Astrocyte (in vitro differentiated cells and primary cell): ENCODE measurements at regions not wholly inside any gene's neighbourhood (a gene's known extent, or its start where the extent isn't known, plus 50 kb on each side); places are given as distances from the start of the nearest gene placed in this dataset.

Experiments used
- DNase-seq: peaks from one replicate; pipeline ENCODE4 v3.0.0-alpha.2; 2010; ENCODE audit warnings: low read depth
- FAIRE-seq: peaks from 2 replicates; lab custom pipeline; 2011; peaks lifted over from hg19 to GRCh38; lab: Jason Lieb, UNC
- H2AFZ ChIP-seq: 2 replicates; pipeline ENCODE4 v1.6.0; 2012; ENCODE audit warnings: low read depth, low read length, inconsistent platforms
- H3K27ac ChIP-seq: 2 replicates; pipeline ENCODE4 v1.5.1; 2011; ENCODE audit warnings: low read depth, low read length, inconsistent platforms
- H3K27me3 ChIP-seq: 2 replicates; pipeline ENCODE4 v1.6.0; 2011; ENCODE audit warnings: low read length, inconsistent platforms; ENCODE audit not compliant: insufficient read depth
- H3K36me3 ChIP-seq: 2 replicates; pipeline ENCODE4 v1.5.1; 2011; ENCODE audit warnings: low read length, inconsistent platforms; ENCODE audit not compliant: insufficient read depth
- H3K4me1 ChIP-seq: 2 replicates; pipeline ENCODE4 v1.5.1; 2011; ENCODE audit warnings: low read length, inconsistent platforms; ENCODE audit not compliant: insufficient read depth
- H3K4me2 ChIP-seq: 2 replicates; pipeline ENCODE4 v1.6.0; 2012; ENCODE audit warnings: low read length, inconsistent platforms
- H3K4me3 ChIP-seq: 2 replicates; pipeline ENCODE4 v1.5.1; 2011; ENCODE audit warnings: low read depth, mild to moderate bottlenecking, low read length, inconsistent platforms; ENCODE audit not compliant: insufficient read depth
- H3K79me2 ChIP-seq: 2 replicates; pipeline ENCODE4 v1.6.0; 2012; ENCODE audit warnings: mild to moderate bottlenecking, low read length, inconsistent platforms; ENCODE audit not compliant: insufficient read depth
- H3K9ac ChIP-seq: 2 replicates; pipeline ENCODE4 v1.6.0; 2012; ENCODE audit warnings: mild to moderate bottlenecking, low read length, inconsistent platforms
- H3K9me3 ChIP-seq: 2 replicates; pipeline ENCODE4 v1.5.1; 2012; ENCODE audit warnings: low read depth, mild to moderate bottlenecking, low read length, inconsistent platforms; ENCODE audit not compliant: insufficient read depth
- H4K20me1 ChIP-seq: 2 replicates; pipeline ENCODE4 v1.6.0; 2012; ENCODE audit warnings: low read length, inconsistent platforms; ENCODE audit not compliant: insufficient read depth
- H3K27ac Mint-ChIP-seq: one replicate; pipeline ENCODE4 v1.8.0; 2021; ENCODE audit warnings: mild to moderate bottlenecking, mixed read lengths; ENCODE audit not compliant: unreplicated experiment
- H3K27me3 Mint-ChIP-seq: one replicate; pipeline ENCODE4 v1.8.0; 2021; ENCODE audit warnings: low read depth, mixed read lengths; ENCODE audit not compliant: unreplicated experiment
- H3K36me3 Mint-ChIP-seq: one replicate; pipeline ENCODE4 v1.8.0; 2021; ENCODE audit warnings: low read depth, mixed read lengths; ENCODE audit not compliant: unreplicated experiment
- H3K4me1 Mint-ChIP-seq: one replicate; pipeline ENCODE4 v1.8.0; 2021; ENCODE audit warnings: low read depth, mixed read lengths; ENCODE audit not compliant: unreplicated experiment
- H3K4me3 Mint-ChIP-seq: one replicate; pipeline ENCODE4 v1.8.0; 2021; ENCODE audit warnings: mild to moderate bottlenecking, moderate library complexity, mixed read lengths; ENCODE audit not compliant: unreplicated experiment
- H3K9me3 Mint-ChIP-seq: one replicate; pipeline ENCODE4 v1.8.0; 2021; ENCODE audit warnings: mild to moderate bottlenecking, mixed read lengths; ENCODE audit not compliant: unreplicated experiment
- EZH2 ChIP-seq: IDR thresholded peaks from 2 replicates; pipeline ENCODE4 v1.6.1; 2012; ENCODE audit warnings: mild to moderate bottlenecking, low read length, inconsistent platforms; ENCODE audit not compliant: insufficient read depth
- TF ChIP-seq, protein P1 (sequence below): IDR thresholded peaks from 2 replicates; pipeline ENCODE4 v1.5.1; 2011; ENCODE audit warnings: low read depth, mild to moderate bottlenecking, inconsistent platforms, low read length, moderate library complexity; ENCODE audit not compliant: insufficient read depth

DNA sequence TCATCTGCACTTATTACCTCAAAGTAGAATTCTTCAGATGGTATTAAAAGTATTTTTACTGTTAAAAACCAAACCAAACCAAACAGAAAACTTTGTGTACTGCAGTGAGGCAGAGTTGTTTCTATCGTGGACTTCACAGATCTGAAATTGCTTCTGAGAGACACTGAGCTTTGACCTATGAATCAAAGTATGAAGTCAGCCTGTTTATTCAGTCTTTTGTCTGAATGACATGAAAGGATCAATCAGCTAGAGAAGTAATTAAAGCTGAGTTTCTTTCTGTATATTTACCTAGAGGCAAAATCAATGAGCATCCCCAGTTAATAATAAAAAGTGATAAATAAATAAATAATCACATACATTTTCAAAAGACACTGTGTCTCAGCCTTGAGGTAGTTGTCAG, 2121.0 kb downstream of the PCDH7 start:
- H3K4me1 Mint-ChIP-seq = no peaks in the 10 kb centered on the region
- Histone ChIP-seq H3K9ac (no peak overlapping the region), H3K4me2 (no peak overlapping the region), H3K27me3 (no peaks in the 10 kb centered on the region), H3K36me3 (no peaks in the 10 kb centered on the region), H3K79me2 (no peaks in the 10 kb centered on the region), H4K20me1 (no peaks in the 10 kb centered on the region), H2AFZ (no peak overlapping the region), H3K27ac (no peak overlapping the region), H3K4me3 (no peak overlapping the region), H3K4me1 (no peaks in the 10 kb centered on the region), H3K9me3 (no peaks in the 10 kb centered on the region)
- H3K9me3 Mint-ChIP-seq = no peaks in the 10 kb centered on the region
- TF ChIP-seq, protein P1, sequence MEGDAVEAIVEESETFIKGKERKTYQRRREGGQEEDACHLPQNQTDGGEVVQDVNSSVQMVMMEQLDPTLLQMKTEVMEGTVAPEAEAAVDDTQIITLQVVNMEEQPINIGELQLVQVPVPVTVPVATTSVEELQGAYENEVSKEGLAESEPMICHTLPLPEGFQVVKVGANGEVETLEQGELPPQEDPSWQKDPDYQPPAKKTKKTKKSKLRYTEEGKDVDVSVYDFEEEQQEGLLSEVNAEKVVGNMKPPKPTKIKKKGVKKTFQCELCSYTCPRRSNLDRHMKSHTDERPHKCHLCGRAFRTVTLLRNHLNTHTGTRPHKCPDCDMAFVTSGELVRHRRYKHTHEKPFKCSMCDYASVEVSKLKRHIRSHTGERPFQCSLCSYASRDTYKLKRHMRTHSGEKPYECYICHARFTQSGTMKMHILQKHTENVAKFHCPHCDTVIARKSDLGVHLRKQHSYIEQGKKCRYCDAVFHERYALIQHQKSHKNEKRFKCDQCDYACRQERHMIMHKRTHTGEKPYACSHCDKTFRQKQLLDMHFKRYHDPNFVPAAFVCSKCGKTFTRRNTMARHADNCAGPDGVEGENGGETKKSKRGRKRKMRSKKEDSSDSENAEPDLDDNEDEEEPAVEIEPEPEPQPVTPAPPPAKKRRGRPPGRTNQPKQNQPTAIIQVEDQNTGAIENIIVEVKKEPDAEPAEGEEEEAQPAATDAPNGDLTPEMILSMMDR = no peak
- no peak for TF ChIP-seq EZH2
- no peaks in the 10 kb centered on the region for H3K36me3 Mint-ChIP-seq
- no peak overlapping the region for H3K4me3 Mint-ChIP-seq
- DNase-seq (no peak), FAIRE-seq (no peak)
- no peaks in the 10 kb centered on the region for H3K27me3 Mint-ChIP-seq
- H3K27ac Mint-ChIP-seq = no peak overlapping the region

DNA sequence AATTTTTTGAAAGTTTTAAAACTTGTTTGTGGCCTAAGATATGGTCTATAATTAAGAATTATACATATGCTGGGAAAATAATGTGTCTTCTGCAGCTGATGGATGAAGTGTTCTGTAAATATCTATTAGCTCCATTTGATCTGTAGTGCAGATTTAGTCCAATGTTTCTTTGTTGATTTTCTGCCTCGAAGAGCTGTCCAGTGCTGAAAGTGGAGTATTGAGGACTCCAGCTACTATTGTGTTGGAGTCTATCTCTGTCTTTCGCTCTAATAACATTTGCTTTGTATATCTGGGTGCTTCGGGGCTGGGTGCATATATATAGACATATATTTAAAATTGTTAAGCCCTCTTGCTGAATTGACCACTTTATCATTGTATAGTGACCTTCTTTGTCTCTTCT, 2127.3 kb downstream of the PCDH7 start:
- Mint-ChIP-seq H3K27ac (no peak overlapping the region), H3K9me3 (no peaks in the 10 kb centered on the region), H3K36me3 (no peaks in the 10 kb centered on the region), H3K4me3 (no peak overlapping the region), H3K27me3 (no peaks in the 10 kb centered on the region), H3K4me1 (no peaks in the 10 kb centered on the region)
- Histone ChIP-seq H3K9ac (no peak overlapping the region), H2AFZ (no peak overlapping the region), H3K9me3 (peaks cover 3% of the 10 kb centered on the region), H3K4me3 (no peak overlapping the region), H3K27me3 (no peaks in the 10 kb centered on the region), H4K20me1 (no peaks in the 10 kb centered on the region), H3K36me3 (no peaks in the 10 kb centered on the region), H3K4me1 (no peaks in the 10 kb centered on the region), H3K4me2 (no peak overlapping the region), H3K27ac (no peak overlapping the region), H3K79me2 (no peaks in the 10 kb centered on the region)
- TF ChIP-seq, protein P1 = no peak
- no peak for TF ChIP-seq EZH2
- DNase-seq = no peak
- no peak for FAIRE-seq

DNA sequence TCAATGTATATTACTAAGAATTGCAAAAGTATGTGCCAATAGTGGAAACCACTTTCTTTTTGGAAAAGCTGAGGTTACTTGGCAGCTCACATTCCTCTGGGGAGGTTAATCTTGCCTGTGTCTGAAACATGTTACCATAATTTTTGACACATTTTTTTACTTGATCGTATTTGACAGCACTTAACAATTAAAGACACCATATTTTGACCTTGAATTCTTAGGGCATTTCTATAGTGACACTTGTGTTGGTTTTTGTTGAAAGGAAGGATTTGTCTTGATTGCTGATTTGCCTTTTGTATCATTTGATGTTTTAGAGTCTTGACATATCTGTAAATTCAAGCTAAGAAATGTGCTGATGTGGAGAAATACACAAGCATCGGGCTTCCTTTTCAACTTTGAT, 2135.5 kb downstream of the PCDH7 start:
- H3K4me3 ChIP-seq = no peak overlapping the region
- no peak overlapping the region for H3K4me3 Mint-ChIP-seq
- H3K27ac Mint-ChIP-seq = no peak overlapping the region
- no peaks in the 10 kb centered on the region for H3K27me3 Mint-ChIP-seq
- no peak overlapping the region for H3K4me2 ChIP-seq
- H3K9me3 Mint-ChIP-seq = no peaks in the 10 kb centered on the region
- H3K36me3 ChIP-seq = no peaks in the 10 kb centered on the region
- DNase-seq (no peak), FAIRE-seq (no peak)
- no peaks in the 10 kb centered on the region for H3K79me2 ChIP-seq
- H4K20me1 ChIP-seq = no peaks in the 10 kb centered on the region
- peaks cover 3% of the 10 kb centered on the region for H3K9me3 ChIP-seq
- TF ChIP-seq EZH2 = no peak
- TF ChIP-seq, protein P1 = no peak
- H3K27me3 ChIP-seq = no peaks in the 10 kb centered on the region
- H3K9ac ChIP-seq = no peak overlapping the region
- no peaks in the 10 kb centered on the region for H3K36me3 Mint-ChIP-seq
- no peaks in the 10 kb centered on the region for H3K4me1 ChIP-seq
- no peak overlapping the region for H2AFZ ChIP-seq
- H3K4me1 Mint-ChIP-seq = peaks cover 3% of the 10 kb centered on the region
- H3K27ac ChIP-seq = no peak overlapping the region
